Skeletal muscle tissue (tissue), 3 donors: ENCODE measurements at regions not wholly inside any gene's neighbourhood (a gene's known extent, or its start where the extent isn't known, plus 50 kb on each side); places are given as distances from the start of the nearest gene placed in this dataset.

Experiments used
- H3K27ac ChIP-seq: one replicate; pipeline ENCODE4 v1.7.0; 2013; ENCODE audit warnings: mild to moderate bottlenecking, low read depth, low read length, inconsistent platforms
- H3K27me3 ChIP-seq, 3 donors: one replicate each; pipeline ENCODE4 v1.7.0; 2013; ENCODE audit warnings: low read length in 3 of 3; ENCODE audit not compliant: control insufficient read depth in 3 of 3, insufficient read depth in 3 of 3
- H3K36me3 ChIP-seq, 3 donors: one replicate each; pipeline ENCODE4 v1.7.0; 2013; ENCODE audit warnings: low read length in 3 of 3; ENCODE audit not compliant: control insufficient read depth in 3 of 3, insufficient read depth in 3 of 3
- H3K4me1 ChIP-seq, 3 donors: one replicate each; pipeline ENCODE4 v1.7.0; 2013; ENCODE audit warnings: low read length in 3 of 3, mild to moderate bottlenecking in 3 of 3; ENCODE audit not compliant: control insufficient read depth in 3 of 3, insufficient read depth in 3 of 3
- H3K4me3 ChIP-seq, 3 donors: one replicate each; pipeline ENCODE4 v1.7.0; 2013; ENCODE audit warnings: low read length in 3 of 3
- H3K9ac ChIP-seq, 3 donors: one replicate each; pipeline ENCODE4 v1.7.0; 2013; ENCODE audit warnings: low read length in 3 of 3, mild to moderate bottlenecking in 3 of 3, moderate library complexity in 2 of 3, low read depth in 1 of 3
- H3K9me3 ChIP-seq, 3 donors: one replicate each; pipeline ENCODE4 v1.7.0; 2013; ENCODE audit warnings: low read length in 3 of 3; ENCODE audit not compliant: control insufficient read depth in 3 of 3
- donor health status: Osteomylitis.

DNA sequence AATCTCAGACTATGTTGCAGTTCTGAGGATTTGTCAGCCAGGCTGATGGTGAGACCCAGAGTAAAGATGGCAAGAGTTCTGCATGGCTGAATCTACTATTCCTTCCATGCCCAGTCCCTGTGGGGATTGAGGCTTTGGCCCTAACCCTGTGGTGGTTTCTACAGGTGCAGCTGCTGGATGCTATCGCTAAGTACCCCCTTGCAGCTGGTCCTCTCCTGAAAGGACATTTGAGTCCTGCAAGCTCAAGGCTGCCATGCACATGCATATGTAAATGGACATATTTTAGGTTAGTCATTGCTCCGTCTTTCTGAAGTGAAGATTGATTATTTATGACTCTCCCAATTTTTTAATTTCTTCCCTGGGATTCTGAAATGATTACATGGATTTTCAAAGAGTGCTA lies 1122.2 kb upstream of the CELF2 start:
- Histone ChIP-seq H3K36me3 (no peaks in the 10 kb centered on the region), H3K4me1 (no peaks in the 10 kb centered on the region), H3K27me3 (no peaks in the 10 kb centered on the region), H3K27ac (no peak overlapping the region), H3K9ac (no peak overlapping the region), H3K4me3 (no peak overlapping the region), H3K9me3 (peaks cover 0 to 3% (median 0%) of the 10 kb centered on the region in 3 donors)

DNA sequence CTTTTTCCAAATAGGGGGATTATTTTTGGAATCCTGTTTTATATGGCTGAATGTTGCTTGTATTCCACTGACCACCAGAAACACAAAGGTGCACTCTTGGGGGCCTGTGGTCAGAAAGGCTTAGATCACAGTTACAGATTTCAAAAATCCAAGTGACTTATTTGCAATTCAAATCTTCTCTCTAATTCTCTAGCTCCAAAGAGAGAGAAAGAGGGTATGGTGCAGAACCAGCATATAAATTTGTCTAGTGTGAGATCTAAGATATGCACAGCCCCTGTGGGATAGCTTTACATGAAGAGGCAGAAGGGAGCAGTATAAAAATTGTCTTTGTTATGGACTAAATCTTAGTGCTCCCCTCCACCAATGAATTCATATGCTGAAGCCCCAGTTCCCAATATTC lies 1121.7 kb upstream of the CELF2 start:
- Histone ChIP-seq H3K4me3 (no peak overlapping the region), H3K36me3 (no peaks in the 10 kb centered on the region), H3K9ac (no peak overlapping the region), H3K27me3 (no peaks in the 10 kb centered on the region), H3K9me3 (peaks cover 0 to 3% (median 0%) of the 10 kb centered on the region in 3 donors), H3K27ac (no peak overlapping the region), H3K4me1 (no peaks in the 10 kb centered on the region)

DNA sequence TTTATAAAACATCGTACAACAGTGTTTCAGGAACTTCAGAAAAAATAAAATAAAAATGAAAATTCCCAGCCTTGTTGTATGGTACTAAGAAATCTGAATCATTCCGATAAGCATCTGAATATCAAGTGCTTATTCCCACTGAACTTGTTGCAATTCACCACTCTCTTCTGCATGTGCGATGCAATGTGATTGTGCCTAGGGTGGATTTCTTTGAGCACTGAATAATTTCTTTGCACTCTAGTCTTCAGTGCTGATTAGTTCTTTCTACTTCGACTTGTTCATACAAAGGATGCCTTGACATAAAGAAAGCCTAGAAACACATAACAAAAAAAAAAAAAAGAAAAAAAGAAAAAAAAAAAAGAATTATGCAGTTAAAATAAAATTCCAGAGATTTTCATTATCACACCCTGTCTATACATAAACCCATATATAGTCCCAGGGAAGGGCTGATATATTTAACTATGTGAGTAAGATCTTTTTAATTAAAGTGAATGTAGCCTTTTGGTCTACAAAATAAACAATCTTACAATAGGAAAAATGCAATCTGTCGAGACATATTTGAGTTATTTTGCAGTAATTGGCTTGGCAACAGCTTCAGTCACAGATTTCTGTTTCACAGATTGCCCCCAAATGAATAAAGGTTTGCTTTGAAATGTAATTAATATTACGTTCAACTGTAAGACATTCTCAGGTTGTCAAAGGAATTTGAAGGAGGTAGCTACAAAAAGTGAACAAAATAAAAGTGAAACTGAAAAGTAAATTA lies 1118.9 kb upstream of the CELF2 start:
- H3K27ac ChIP-seq = no peak overlapping the region
- H3K4me1 ChIP-seq = no peaks in the 10 kb centered on the region
- no peaks in the 10 kb centered on the region for H3K36me3 ChIP-seq
- H3K9ac ChIP-seq = no peak overlapping the region
- no peak overlapping the region for H3K4me3 ChIP-seq
- no peaks in the 10 kb centered on the region for H3K27me3 ChIP-seq
- peaks cover 0 to 3% (median 0%) of the 10 kb centered on the region in 3 donors for H3K9me3 ChIP-seq

DNA sequence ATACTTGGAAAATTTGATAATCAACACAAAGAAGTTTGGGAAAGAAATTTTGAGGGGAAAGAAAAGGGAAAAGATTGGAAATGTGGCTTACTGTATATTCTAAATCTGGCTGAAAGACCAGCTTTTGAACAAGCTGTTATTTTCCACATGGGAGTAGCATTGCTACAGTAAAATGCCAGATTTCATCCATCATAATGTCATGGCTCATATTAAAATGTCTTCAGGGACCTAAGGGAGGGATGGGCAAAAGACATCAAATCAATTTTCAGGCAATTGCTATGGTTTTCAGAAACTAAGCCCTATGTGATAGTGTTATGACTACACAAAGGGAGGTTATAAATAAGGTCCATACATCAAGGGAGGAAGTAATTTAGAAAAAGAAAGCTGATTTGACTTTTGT lies 1116.9 kb upstream of the CELF2 start:
- no peak overlapping the region for H3K27ac ChIP-seq
- H3K36me3 ChIP-seq = no peaks in the 10 kb centered on the region
- H3K9me3 ChIP-seq = peaks cover 0 to 3% (median 0%) of the 10 kb centered on the region in 3 donors
- H3K9ac ChIP-seq = no peak overlapping the region
- H3K27me3 ChIP-seq = no peaks in the 10 kb centered on the region
- no peak overlapping the region for H3K4me3 ChIP-seq
- no peaks in the 10 kb centered on the region for H3K4me1 ChIP-seq

DNA sequence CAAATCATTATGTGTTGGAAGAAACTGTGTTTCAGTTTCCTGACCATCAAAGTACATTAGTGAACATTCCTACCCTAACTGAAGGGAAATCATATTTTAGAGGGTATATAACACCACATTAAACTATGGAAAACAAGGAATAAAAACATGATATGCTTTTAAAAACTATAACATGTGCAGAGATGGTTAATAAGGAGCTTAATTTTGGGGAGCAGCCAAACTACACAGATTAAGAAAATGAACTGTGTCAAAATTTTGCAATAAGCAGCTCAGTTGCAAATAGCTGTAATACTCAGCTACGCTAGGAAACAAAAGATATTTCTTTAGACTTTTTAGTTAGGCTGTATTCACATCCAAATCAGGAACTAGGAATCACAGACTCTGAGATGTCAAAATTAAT lies 1115.7 kb upstream of the CELF2 start:
- H3K27me3 ChIP-seq = no peaks in the 10 kb centered on the region
- no peak overlapping the region for H3K4me3 ChIP-seq
- H3K9me3 ChIP-seq = peaks cover 2 to 5% (median 3%) of the 10 kb centered on the region in 3 donors
- no peak overlapping the region for H3K27ac ChIP-seq
- no peak overlapping the region for H3K9ac ChIP-seq
- H3K4me1 ChIP-seq = no peaks in the 10 kb centered on the region
- no peaks in the 10 kb centered on the region for H3K36me3 ChIP-seq

DNA sequence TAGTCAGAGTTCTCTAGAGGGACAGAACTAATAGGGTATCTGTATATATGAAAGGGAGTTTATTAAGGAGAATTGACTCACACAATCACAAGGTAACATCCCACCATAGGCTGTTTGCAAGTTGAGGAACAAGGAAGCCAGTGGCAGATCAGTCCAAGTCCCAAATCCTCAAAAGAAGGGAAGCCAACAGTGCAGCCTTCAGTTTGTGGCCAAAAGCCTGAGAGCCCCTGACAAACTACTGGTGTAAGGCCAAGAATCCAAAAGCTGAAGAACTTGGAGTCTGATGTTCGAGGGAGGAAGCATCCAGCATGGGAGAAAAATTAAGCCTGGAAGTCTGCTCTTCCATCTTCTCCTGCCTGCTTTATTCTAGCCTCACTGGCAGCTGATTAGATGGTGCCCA lies 1107.2 kb upstream of the CELF2 start:
- Histone ChIP-seq H3K36me3 (no peaks in the 10 kb centered on the region), H3K9ac (no peak overlapping the region)

DNA sequence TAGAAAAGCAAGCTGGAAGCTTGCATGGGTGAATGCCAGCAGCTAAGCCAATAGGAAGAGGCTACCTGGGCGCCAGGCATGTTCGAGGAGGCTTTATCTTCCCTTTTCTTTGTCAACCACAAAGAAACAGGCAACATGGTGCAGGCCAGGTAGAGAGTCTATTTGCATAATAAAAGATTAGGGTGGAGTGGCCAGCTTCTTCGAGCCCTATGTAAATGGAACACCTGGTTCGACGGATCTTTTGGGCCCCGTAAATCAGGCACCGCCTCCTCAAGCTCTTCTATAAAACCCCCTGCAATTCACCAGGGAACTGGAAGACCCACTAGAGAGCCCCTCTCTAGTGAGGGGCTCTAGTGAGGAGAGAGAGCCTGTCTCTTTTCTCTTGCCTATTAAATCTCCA lies 1106.2 kb upstream of the CELF2 start:
- no peaks in the 10 kb centered on the region for H3K36me3 ChIP-seq
- no peak overlapping the region for H3K27ac ChIP-seq
- no peak overlapping the region for H3K4me3 ChIP-seq
- no peak overlapping the region for H3K9ac ChIP-seq
- no peaks in the 10 kb centered on the region for H3K4me1 ChIP-seq
- no peaks in the 10 kb centered on the region for H3K9me3 ChIP-seq
- H3K27me3 ChIP-seq = no peaks in the 10 kb centered on the region

More for the DNA sequence above, 1107.2 kb upstream of the CELF2 start:
- no peak overlapping the region for H3K27ac ChIP-seq
- peaks cover 2 to 3% (median 3%) of the 10 kb centered on the region in 3 donors for H3K9me3 ChIP-seq
- H3K4me1 ChIP-seq = no peaks in the 10 kb centered on the region
- H3K4me3 ChIP-seq = no peak overlapping the region
- H3K27me3 ChIP-seq = no peaks in the 10 kb centered on the region

DNA sequence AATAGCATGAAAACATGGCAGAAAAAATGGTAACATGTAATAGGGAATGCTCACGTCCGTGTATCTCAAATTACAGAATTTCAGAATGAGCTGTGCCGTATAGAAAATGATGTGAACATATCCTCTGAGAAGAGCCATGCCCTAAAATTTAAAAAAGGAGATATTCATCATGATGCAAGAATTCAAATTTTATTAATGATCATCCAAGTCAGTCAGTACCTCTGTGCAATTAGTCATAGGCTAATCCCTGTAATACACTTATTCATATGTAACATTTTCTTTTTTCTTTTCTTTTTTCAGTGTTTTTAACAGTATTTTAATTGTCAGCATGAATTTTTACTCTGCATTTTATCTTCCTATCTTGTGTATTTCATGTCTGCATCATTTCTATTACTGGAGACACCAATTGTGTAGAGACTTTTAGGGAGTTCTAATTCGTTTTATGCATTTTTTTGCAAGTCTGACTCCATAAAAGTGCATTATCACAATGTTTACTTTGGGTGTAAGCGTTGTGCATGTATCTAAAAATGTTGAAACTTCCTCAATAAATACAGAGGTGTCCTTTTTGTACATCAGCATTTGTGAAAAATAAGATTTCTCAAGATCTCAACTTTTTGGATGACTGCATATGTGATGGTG lies 1103.7 kb upstream of the CELF2 start:
- H3K36me3 ChIP-seq = no peaks in the 10 kb centered on the region
- no peak overlapping the region for H3K27ac ChIP-seq
- no peaks in the 10 kb centered on the region for H3K9me3 ChIP-seq
- no peak overlapping the region for H3K4me3 ChIP-seq
- H3K27me3 ChIP-seq = no peaks in the 10 kb centered on the region
- no peaks in the 10 kb centered on the region for H3K4me1 ChIP-seq
- H3K9ac ChIP-seq = no peak overlapping the region

DNA sequence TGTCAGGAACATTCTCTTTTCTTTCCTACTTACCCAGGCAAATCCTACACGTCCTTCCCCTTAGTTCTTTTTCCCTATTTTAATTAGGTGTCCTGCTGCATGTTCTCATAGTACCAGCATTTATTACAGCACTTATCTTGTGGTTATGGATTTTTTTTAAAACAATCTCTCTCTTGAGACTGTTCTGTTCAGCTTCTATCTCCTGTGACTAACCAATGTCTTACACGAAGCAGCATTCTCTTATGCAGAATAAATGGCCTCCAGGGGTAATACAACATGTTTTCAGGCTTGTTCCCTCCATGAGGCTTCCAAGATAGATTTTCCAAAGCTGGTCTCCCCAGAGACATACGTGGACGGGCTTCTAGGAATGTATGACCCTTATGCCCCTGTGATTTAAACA lies 1096.1 kb upstream of the CELF2 start:
- H3K9me3 ChIP-seq = no peaks in the 10 kb centered on the region
- H3K27me3 ChIP-seq = no peaks in the 10 kb centered on the region
- no peak overlapping the region for H3K27ac ChIP-seq
- H3K4me3 ChIP-seq = no peak overlapping the region
- H3K9ac ChIP-seq = no peak overlapping the region
- no peaks in the 10 kb centered on the region for H3K36me3 ChIP-seq
- H3K4me1 ChIP-seq = no peaks in the 10 kb centered on the region

DNA sequence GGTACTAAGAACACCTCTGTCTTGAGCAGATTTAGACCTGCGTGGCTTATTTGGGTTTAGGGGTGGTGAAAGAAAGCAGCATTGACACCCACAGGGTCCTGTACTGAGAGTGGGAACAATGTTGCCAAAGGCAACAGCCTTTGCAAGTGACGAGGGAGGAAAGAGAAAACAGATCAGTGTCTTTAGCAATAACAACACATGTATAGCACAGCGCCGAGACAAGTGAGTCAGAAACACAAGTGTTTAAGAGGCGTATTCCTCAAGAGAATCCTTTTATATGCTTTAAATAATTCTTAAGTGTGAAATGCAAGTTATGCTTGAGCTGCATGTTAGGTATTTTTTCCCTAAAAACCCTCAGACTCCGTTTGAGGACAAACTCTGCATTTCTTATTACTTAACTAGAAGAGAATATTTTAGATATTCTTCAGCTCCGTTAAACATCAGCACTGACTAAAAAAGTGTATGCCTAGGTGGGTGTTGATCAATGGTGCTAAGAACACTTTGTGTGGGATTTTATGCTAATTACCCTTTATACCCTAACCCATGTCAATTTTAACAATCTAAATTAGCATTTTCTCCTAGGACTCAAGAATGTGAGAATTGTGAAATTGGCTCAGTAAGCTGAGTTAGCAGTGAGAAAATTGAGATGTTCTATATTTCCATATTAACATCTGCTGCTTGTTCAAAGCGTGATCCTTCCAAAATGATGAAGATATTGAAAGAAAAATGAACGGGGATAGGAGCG lies 1095.4 kb upstream of the CELF2 start:
- Histone ChIP-seq H3K4me1 (no peaks in the 10 kb centered on the region), H3K27ac (no peak overlapping the region), H3K27me3 (no peaks in the 10 kb centered on the region), H3K36me3 (no peaks in the 10 kb centered on the region), H3K9me3 (no peaks in the 10 kb centered on the region), H3K9ac (no peak overlapping the region), H3K4me3 (no peak overlapping the region)
